GM19240 (cell line): ENCODE measurements at regions not wholly inside any gene's neighbourhood (a gene's known extent, or its start where the extent isn't known, plus 50 kb on each side); places are given as distances from the start of the nearest gene placed in this dataset.
"Not testable (repeated sequence)": the region's sequence is repeated elsewhere in the genome, so short reads cannot be mapped to it uniquely, and the experiment has no call there.

Experiments
- DNase-seq: peaks from one replicate; pipeline ENCODE4 v3.0.0; 2011; ENCODE audit warnings: low spot score; ENCODE audit not compliant: insufficient read length

GRCh38 chrX:150234126-150234525, 129.0 kb upstream of the MAMLD1 start:
- no peak for DNase-seq

- no peak for DNase-seq
Observed at GRCh38 chrX:150236327-150236726, 126.8 kb upstream of the MAMLD1 start.

- no peak for DNase-seq
Observed at GRCh38 chrX:150238632-150239382, 124.3 kb upstream of the MAMLD1 start.

DNA sequence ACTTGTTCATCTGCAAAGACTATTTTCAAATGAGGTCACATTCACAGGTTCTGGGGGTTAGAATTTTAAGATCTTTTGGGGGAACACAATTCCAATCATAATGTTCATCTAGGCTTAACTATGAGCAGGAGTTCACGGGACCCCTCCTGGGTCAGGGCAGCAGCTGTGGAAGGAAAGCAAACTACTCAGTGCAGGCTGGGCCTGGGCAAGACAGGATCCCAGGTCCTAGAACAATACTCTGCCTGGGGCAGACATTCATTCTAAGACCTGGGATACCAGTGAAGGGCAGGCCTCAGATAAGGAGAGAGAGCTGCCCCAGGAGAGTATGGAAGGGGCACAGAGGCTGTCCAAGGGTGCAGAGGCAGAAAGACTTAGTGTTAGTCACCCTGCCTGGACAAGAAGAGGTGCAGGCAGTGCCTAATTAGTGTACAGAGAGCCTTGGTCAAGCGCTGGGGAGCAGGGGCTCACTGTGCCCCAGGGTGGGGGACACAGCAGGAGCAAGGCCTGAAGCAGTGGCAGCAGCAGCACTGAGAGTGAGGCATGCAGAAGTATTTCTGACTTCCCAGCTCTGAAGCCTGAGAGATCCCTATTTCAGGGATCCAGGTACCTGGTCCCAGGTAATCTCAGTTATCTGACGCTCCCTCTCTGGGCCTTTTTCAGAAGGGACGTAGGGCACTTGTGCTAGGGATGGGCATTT, 123.0 kb upstream of the MAMLD1 start:
- no peak for DNase-seq

DNA sequence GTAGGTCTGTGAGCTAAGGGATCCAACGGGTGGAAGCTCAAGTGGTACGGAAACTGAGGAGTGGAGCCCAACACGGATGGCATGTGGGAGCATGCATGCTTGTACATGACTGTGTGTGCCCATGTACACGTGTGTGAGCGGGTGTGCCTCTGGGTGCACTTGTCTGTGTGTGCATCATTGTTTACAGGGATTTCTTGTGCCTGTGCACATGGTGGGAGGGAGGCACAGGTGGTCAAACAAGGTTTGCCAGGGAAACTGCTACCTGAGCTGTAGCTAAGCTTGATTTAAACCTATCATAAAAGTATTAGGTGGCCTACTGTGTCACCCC, 122.5 kb upstream of the MAMLD1 start:
- DNase-seq, result no peak

GRCh38 chrX:150253959-150254620, 109.0 kb upstream of the MAMLD1 start:
- no peak for DNase-seq

GRCh38 chrX:150254909-150255308, 108.2 kb upstream of the MAMLD1 start:
- DNase-seq, result no peak

DNA sequence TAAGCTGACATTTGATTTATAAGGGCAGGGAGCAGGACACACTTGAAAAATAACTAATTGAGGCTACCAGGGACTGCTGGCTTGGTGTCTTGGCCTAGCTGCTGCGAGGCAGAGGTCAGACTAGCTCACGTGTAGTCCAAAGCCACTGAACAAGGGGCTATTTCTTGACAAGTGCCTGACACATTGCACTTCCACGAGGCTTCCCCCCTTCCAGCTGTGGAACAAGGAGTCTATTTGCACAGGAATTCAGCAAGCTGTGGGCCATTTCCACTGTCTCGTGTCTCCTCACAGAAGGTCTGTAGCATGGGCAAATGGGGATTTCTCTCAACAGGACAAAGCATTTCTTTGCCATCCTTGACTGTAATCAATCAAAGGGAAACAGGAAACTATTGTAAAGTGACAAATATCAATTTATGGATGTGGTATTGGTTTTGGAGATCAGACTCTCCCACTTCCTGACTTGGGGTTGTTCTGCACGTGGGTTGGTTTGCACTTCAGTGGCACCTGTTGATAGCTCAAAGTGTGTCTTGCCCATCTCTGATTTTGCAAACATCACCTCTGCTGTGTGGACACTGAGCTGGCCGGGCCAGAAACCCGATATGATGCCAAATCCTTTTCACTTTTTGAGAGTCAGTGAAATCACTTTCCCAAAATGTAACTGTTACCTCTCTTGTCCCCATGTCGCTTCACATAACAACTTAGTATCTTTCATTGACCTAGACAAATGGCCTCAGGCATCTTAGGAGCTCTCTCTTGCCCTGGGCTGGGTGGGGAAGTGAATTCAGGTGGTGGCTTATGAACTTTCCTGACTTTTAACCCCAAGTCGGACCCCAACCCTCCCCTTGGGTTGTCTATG, 107.4 kb upstream of the MAMLD1 start:
- no peak for DNase-seq

DNA sequence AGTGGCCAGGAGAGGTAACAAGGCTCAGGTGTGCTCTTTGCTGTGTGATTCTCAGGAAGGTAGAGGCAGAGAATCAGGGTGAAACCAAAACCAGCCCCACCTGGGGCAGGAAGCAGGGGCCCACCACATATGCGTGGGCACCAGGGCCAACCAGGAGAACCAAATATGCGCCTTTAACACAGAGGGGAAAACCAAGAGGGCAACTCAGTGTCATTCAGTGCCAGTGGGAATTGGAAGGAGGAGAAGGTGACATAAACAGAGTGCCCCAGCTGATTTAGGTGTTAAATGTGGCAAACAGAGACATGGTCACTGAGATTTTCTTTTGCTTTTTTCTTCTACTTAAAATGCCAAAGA, 106.8 kb upstream of the MAMLD1 start:
- DNase-seq, result no peak

- DNase-seq, result no peak
Observed at GRCh38 chrX:150257353-150258175, 105.6 kb upstream of the MAMLD1 start.

DNA sequence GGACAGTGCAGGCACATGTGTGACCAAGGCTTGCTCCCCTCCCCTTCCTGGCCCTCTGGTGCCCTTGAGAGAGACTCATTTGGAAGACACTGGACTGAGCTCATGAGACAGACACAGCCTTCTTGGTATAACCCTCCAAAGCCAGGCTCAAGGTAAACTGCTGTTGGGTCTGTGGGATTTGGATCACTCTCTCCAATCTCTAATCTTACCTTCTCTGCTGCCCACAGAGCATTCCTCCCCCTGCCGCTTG, 105.0 kb upstream of the MAMLD1 start:
- no peak for DNase-seq

DNA sequence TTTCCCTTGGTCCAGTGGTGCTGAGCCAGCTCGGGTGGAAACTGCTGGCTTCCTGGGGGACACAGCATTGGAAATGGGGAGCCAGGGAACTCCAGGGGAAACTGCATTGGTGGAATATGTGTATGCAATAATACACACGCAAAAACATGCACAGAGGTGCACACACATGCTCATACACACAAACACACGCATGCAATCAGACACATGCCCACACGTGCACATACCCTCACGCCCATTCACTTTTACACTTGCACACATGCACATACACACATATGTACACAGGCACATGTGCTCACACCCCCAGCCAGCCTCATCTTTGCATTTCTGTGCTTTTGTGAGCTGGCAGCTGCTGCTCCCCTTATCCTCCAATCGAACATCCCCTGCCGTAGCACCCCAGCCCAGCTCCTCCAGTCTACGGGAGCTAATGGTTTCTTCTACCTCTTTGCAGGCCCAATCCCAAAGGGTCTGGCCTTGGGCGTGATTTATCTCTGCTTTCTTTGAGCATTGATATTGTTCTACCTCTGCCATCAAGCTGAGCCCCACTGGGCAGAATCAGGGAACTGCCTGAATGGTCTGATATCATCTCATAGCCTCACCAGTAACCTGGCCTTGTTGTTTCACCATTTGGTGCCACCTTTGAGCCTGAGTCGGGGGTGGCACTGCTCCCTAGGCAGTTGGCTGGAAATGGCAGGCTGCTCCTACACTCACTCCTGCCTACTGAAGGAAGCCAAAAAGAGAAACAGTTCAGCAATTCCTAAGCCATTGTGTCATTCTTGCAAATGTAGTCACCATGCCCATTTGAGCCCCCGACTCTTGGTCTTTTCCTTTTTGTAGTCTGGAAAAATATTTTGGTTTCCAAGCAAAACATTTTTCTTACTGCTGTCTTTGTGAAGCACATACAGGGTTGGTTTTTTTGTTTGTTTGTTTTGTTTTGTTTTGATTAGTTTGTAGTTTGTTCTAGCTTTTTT, 104.4 kb upstream of the MAMLD1 start:
- DNase-seq, result no peak

GRCh38 chrX:150262456-150262855, 100.7 kb upstream of the MAMLD1 start:
- DNase-seq, result no peak

DNA sequence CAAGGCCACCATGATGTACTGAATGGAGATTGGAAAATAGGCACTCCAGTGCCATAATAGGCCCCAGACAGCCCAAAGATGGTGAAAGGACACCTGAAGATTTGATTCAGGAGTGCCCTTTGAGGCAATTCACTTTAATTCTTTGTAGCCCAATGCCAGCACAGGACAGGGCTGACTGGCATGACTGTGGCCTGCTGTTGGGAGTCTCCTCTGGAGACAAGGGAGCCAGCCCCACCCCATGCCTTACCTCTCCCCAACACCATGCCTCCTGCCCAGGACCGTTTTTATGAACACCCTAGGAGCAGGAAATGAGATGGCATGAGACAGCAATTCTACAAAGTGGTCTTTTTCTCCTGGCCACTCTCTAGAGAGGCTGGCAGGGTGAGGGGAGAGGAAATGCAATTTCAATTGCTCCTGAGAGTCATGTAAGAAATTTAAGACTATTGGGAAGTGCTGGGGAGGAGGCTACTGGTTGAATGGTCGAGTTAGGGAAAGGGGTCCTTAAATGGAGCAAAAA, 94.2 kb upstream of the MAMLD1 start:
- no peak for DNase-seq

DNA sequence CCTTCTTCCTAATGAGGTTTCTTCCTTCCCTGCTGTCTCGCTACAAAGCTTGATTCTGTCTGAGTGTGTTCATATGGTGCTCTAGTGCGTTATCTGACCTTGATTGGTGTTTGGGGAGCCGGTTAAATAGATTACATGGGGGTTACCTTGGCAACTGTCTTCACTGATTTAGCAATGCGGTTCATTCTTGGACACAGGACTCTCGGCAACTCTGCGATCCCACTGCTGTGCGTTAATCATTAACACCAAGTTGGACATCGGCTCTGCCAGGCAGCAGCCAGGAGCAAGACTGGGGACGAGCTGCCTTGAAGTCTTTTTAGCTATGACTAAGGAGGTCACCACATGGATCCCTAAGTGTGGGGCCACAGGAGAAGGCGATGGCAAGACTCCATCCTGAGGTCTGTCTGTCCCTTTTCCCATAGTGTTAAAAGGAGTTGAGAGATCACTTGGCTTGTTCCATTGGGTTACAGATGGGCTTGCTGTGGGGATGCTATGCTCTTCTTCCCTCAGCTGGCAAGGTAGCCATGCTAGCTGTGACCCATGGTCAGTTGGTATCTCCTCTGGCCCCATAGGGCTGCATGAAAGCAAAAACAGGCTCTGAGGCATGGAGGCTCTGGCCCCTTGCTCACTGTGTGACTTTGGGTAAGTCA, 93.4 kb upstream of the MAMLD1 start:
- DNase-seq, result no peak

DNA sequence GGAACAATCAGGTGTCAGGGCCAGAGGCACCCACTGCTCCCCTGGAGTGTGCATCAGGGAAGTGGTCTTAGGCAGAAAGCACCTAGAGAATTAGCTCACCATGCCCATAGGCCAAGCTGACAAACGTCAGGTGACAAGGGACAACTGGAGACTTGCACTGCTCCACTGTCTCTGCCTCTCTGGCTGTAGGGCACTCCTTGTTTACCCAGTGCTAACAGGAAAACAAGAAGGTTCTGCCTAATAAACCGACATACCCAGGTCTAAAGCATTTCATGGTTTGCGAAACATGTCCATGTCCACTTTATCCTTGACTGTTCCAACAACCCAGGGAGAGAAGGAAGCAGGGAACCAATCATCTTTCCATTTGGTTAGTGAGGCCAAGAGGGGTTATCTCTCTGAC, 92.5 kb upstream of the MAMLD1 start:
- no peak for DNase-seq

GRCh38 chrX:150273575-150274294, 89.4 kb upstream of the MAMLD1 start:
- DNase-seq, result not testable (repeated sequence)

DNA sequence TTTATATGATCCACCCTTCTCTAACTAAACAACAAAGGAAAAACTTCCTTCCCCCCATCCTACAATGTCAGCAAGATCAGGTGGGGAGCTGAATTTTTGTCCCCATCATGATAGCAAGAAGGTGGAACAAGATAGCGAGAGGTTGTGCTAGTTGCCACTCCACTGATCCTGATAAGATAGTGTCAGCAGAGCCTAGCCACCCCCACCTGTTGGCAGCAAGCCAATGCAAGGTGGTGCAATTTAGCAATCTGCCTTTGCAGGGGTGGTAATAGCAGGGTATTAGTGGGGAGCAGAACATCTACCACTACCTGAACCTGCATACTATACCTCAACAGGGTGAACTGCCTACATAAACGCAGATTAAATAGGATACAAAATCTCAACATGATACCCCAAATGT, 80.2 kb upstream of the MAMLD1 start:
- no peak for DNase-seq

GRCh38 chrX:150291014-150291413, 72.1 kb upstream of the MAMLD1 start:
- no peak for DNase-seq
